ENCODE measurements at regions not wholly inside any gene's neighbourhood (a gene's known extent, or its start where the extent isn't known, plus 50 kb on each side); places are given as distances from the start of the nearest gene placed in this dataset.

- TF ChIP-seq RXRA (IDR thresholded peaks at IDR 0.05) (no peak), HNF4A (conservative IDR thresholded peaks at IDR 0.05) (no peak), MAX (IDR thresholded peaks at IDR 0.05) (no peak), EGR1 (IDR thresholded peaks at IDR 0.05; ENCODE audit: low read depth in 2 of 2) (no peak), HNF4G (IDR thresholded peaks at IDR 0.05) (no peak), GABPA (IDR thresholded peaks at IDR 0.05 in 1 of 2, conservative IDR thresholded peaks at IDR 0.05 in 1 of 2) (no peak), ATF3 (IDR thresholded peaks at IDR 0.05) (no peak), SP1 (IDR thresholded peaks at IDR 0.05) (no peak), RAD21 (IDR thresholded peaks at IDR 0.05) (no peak), CTCF (IDR thresholded peaks at IDR 0.05; ENCODE audit: low read depth, low read length, missing input control) (no peak)
- no peak for DNase-seq (ENCODE audit: low spot score)
- Histone ChIP-seq H3K4me3 (ENCODE audit: low read depth in 1 of 3, low read length in 3 of 3) (no peak overlapping the region), H3K36me3 (ENCODE audit: control insufficient read depth in 4 of 4, insufficient read depth in 3 of 4, low read depth in 1 of 4, low read length in 3 of 4) (no peaks in the 10 kb centered on the region), H3K4me1 (ENCODE audit: control insufficient read depth in 4 of 4, insufficient read depth in 4 of 4, low read length in 3 of 4) (peaks cover 0 to 3% (median 0%) of the 10 kb centered on the region in 4 donors), H3K9me3 (ENCODE audit: control insufficient read depth in 4 of 4, low read length in 3 of 4) (no peaks in the 10 kb centered on the region), H3K27ac (ENCODE audit: low read depth in 1 of 2, low read length in 2 of 2) (no peak overlapping the region), H3K27me3 (ENCODE audit: control insufficient read depth in 4 of 4, insufficient read depth in 4 of 4, low read length in 3 of 4) (no peaks in the 10 kb centered on the region), H3K9ac (ENCODE audit: low read depth in 1 of 2, low read length in 2 of 2) (no peak overlapping the region)
- WGBS: 33% methylated on average over 9 of the region's 9 CpGs
Observed at GRCh38 chr5:124570285-124571035, 176.0 kb downstream of the ZNF608 start.

GRCh38 chr5:124566875-124567450, 179.5 kb downstream of the ZNF608 start:
- Histone ChIP-seq H3K4me3 (ENCODE audit: low read depth in 1 of 3, low read length in 3 of 3) (no peak overlapping the region), H3K27ac (ENCODE audit: low read depth in 1 of 2, low read length in 2 of 2) (no peak overlapping the region), H3K27me3 (ENCODE audit: control insufficient read depth in 4 of 4, insufficient read depth in 4 of 4, low read length in 3 of 4) (no peaks in the 10 kb centered on the region), H3K9ac (ENCODE audit: low read depth in 1 of 2, low read length in 2 of 2) (no peak overlapping the region), H3K9me3 (ENCODE audit: control insufficient read depth in 4 of 4, low read length in 3 of 4) (no peaks in the 10 kb centered on the region), H3K4me1 (ENCODE audit: control insufficient read depth in 4 of 4, insufficient read depth in 4 of 4, low read length in 3 of 4) (no peaks in the 10 kb centered on the region), H3K36me3 (ENCODE audit: control insufficient read depth in 4 of 4, insufficient read depth in 3 of 4, low read depth in 1 of 4, low read length in 3 of 4) (no peaks in the 10 kb centered on the region)
- TF ChIP-seq MAX (IDR thresholded peaks at IDR 0.05): no peak
- no peak for TF ChIP-seq HNF4G (IDR thresholded peaks at IDR 0.05)
- TF ChIP-seq ATF3 (IDR thresholded peaks at IDR 0.05): no peak
- TF ChIP-seq NR2F2 (IDR thresholded peaks at IDR 0.05): no peak
- no peak for TF ChIP-seq ZBTB33 (IDR thresholded peaks at IDR 0.05)
- TF ChIP-seq GABPA (IDR thresholded peaks at IDR 0.05 in 1 of 2, conservative IDR thresholded peaks at IDR 0.05 in 1 of 2): no peak
- no peak for TF ChIP-seq HNF4A (conservative IDR thresholded peaks at IDR 0.05)
- TF ChIP-seq FOXA2 (IDR thresholded peaks at IDR 0.05): no peak
- no peak for TF ChIP-seq SP1 (IDR thresholded peaks at IDR 0.05)
- TF ChIP-seq RXRA (IDR thresholded peaks at IDR 0.05): no peak
- TF ChIP-seq CTCF (IDR thresholded peaks at IDR 0.05; ENCODE audit: low read depth, low read length, missing input control): no peak
- TF ChIP-seq FOXA1 (IDR thresholded peaks at IDR 0.05): no peak
- no peak for TF ChIP-seq YY1 (IDR thresholded peaks at IDR 0.05)
- no peak for TF ChIP-seq JUND (IDR thresholded peaks at IDR 0.05)
- TF ChIP-seq REST (IDR thresholded peaks at IDR 0.05): no peak
- no peak for DNase-seq (ENCODE audit: low spot score)
- 81% methylated on average over 7 of the region's 7 CpGs for WGBS
